ENCODE measurements at regions not wholly inside any gene's neighbourhood (a gene's known extent, or its start where the extent isn't known, plus 50 kb on each side); places are given as distances from the start of the nearest gene placed in this dataset.

GRCh38 chr18:78641689-78642231 lies 337.9 kb upstream of the SALL3 start:
- no peak for DNase-seq (ENCODE audit: low read depth, low spot score)

- DNase-seq (ENCODE audit: low read depth, low spot score): no peak
These were observed 337.2 kb upstream of the SALL3 start for GRCh38 chr18:78642296-78642951.

- DNase-seq (ENCODE audit: low read depth, low spot score): no peak
These were observed 336.6 kb upstream of the SALL3 start for GRCh38 chr18:78643004-78643403.

- DNase-seq (ENCODE audit: low read depth, low spot score): no peak
These were observed 335.6 kb upstream of the SALL3 start for GRCh38 chr18:78643981-78644380.

GRCh38 chr18:78645216-78645615 lies 334.4 kb upstream of the SALL3 start:
- DNase-seq (ENCODE audit: low read depth, low spot score): no peak

GRCh38 chr18:78647018-78647417 lies 332.6 kb upstream of the SALL3 start:
- no peak for DNase-seq (ENCODE audit: low read depth, low spot score)

- no peak for DNase-seq (ENCODE audit: low read depth, low spot score)
These were observed 330.2 kb upstream of the SALL3 start for GRCh38 chr18:78649421-78649820.

- DNase-seq (ENCODE audit: low read depth, low spot score): no peak
These were observed 328.7 kb upstream of the SALL3 start for GRCh38 chr18:78650926-78651325.

GRCh38 chr18:78652001-78652545 lies 327.5 kb upstream of the SALL3 start:
- no peak for DNase-seq (ENCODE audit: low read depth, low spot score)

- DNase-seq (ENCODE audit: low read depth, low spot score): no peak
These were observed 323.7 kb upstream of the SALL3 start for GRCh38 chr18:78655921-78656320.

GRCh38 chr18:78656346-78656925 lies 323.2 kb upstream of the SALL3 start:
- DNase-seq (ENCODE audit: low read depth, low spot score): no peak

- no peak for DNase-seq (ENCODE audit: low read depth, low spot score)
These were observed 321.1 kb upstream of the SALL3 start for GRCh38 chr18:78658531-78658930.

GRCh38 chr18:78659057-78659456 lies 320.6 kb upstream of the SALL3 start:
- DNase-seq (ENCODE audit: low read depth, low spot score): no peak

GRCh38 chr18:78659748-78660147 lies 319.9 kb upstream of the SALL3 start:
- DNase-seq (ENCODE audit: low read depth, low spot score): peak; percentile 64

GRCh38 chr18:78660311-78660710 lies 319.3 kb upstream of the SALL3 start:
- no peak for DNase-seq (ENCODE audit: low read depth, low spot score)

- no peak for DNase-seq (ENCODE audit: low read depth, low spot score)
These were observed 318.3 kb upstream of the SALL3 start for GRCh38 chr18:78661316-78661715.

GRCh38 chr18:78662879-78663278 lies 316.7 kb upstream of the SALL3 start:
- DNase-seq (ENCODE audit: low read depth, low spot score): no peak

- no peak for DNase-seq (ENCODE audit: low read depth, low spot score)
These were observed 315.6 kb upstream of the SALL3 start for GRCh38 chr18:78664048-78664447.

- DNase-seq (ENCODE audit: low read depth, low spot score): no peak
These were observed 314.8 kb upstream of the SALL3 start for GRCh38 chr18:78664848-78665247.

GRCh38 chr18:78665644-78666043 lies 314.0 kb upstream of the SALL3 start:
- no peak for DNase-seq (ENCODE audit: low read depth, low spot score)

GRCh38 chr18:78666666-78667335 lies 312.8 kb upstream of the SALL3 start:
- DNase-seq (ENCODE audit: low read depth, low spot score): no peak

GRCh38 chr18:78670778-78671391 lies 308.7 kb upstream of the SALL3 start:
- DNase-seq (ENCODE audit: low read depth, low spot score): peak; percentile 5

Measured in ELF-1 (cell line).